HEK293T (cell line): ENCODE measurements at regions not wholly inside any gene's neighbourhood (a gene's known extent, or its start where the extent isn't known, plus 50 kb on each side); places are given as distances from the start of the nearest gene placed in this dataset.

Source experiments
- CTBP1 ChIP-seq: fragments of 450-650 bp; IDR thresholded peaks from 2 replicates; pipeline ENCODE4 v1.6.1; 2016; ENCODE audit warnings: borderline replicate concordance
- FOXA1 ChIP-seq: fragments of 450-650 bp; IDR thresholded peaks from 2 replicates; pipeline ENCODE4 v1.6.1; 2016; ENCODE audit warnings: mild to moderate bottlenecking
- FOXK2 ChIP-seq: fragments of 450-650 bp; IDR thresholded peaks from 2 replicates; pipeline ENCODE4 v1.6.1; 2016; ENCODE audit warnings: mild to moderate bottlenecking
- FOXM1 ChIP-seq: fragments of 450-650 bp; IDR thresholded peaks from 2 replicates; pipeline ENCODE4 v1.6.1; 2017; ENCODE audit warnings: mild to moderate bottlenecking, borderline replicate concordance
- HDGF ChIP-seq: fragments of 450-650 bp; IDR thresholded peaks from 2 replicates; pipeline ENCODE4 v1.6.1; 2017; ENCODE audit warnings: antibody characterized with exemption, borderline replicate concordance
- LEF1 ChIP-seq: fragments of 450-650 bp; IDR thresholded peaks from 2 replicates; pipeline ENCODE4 v1.6.1; 2017; ENCODE audit warnings: mild to moderate bottlenecking, borderline replicate concordance
- SP1 ChIP-seq: fragments of 450-650 bp; IDR thresholded peaks from 2 replicates; pipeline ENCODE4 v1.6.1; 2017
- SUZ12 ChIP-seq: fragments of 450-650 bp; IDR thresholded peaks from 2 replicates; pipeline ENCODE4 v1.6.1; 2016; ENCODE audit warnings: mild to moderate bottlenecking
- TARDBP ChIP-seq: fragments of 450-650 bp; IDR thresholded peaks from 2 replicates; pipeline ENCODE4 v1.6.1; 2016
- TF ChIP-seq, protein P1 (sequence below): fragments of 450-650 bp; IDR thresholded peaks from 2 replicates; pipeline ENCODE4 v1.6.1; 2016

DNA sequence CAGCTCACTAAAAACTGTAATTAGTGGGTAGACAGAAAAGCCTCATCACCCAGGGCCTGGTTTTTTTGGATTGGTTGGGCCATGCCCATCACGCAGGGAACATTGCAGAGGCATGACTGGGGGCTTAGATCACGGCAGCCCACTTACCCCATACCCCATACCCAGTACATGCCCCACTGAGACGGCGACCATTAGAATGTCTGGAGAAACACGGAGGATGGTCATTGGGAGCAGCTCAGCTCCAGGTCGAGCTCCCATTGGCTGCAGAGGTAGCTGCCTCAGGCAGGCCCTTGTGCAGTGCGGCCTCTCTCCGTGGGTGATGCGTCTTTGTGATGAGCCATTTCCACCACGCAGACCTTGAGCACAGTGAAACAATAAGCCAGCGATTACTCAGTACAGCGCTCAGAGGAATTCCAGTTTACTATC is 204.0 kb downstream of the GADD45G start:
- TF ChIP-seq HDGF (no peak), SUZ12 (no peak), FOXK2 (no peak), FOXM1 (no peak), LEF1 (no peak), TARDBP (no peak), FOXA1 (no peak), CTBP1 (no peak), SP1 (no peak)
- TF ChIP-seq, protein P1, sequence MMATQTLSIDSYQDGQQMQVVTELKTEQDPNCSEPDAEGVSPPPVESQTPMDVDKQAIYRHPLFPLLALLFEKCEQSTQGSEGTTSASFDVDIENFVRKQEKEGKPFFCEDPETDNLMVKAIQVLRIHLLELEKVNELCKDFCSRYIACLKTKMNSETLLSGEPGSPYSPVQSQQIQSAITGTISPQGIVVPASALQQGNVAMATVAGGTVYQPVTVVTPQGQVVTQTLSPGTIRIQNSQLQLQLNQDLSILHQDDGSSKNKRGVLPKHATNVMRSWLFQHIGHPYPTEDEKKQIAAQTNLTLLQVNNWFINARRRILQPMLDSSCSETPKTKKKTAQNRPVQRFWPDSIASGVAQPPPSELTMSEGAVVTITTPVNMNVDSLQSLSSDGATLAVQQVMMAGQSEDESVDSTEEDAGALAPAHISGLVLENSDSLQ = no peak
